Ovary (tissue), 3 donors: ENCODE measurements at regions not wholly inside any gene's neighbourhood (a gene's known extent, or its start where the extent isn't known, plus 50 kb on each side); places are given as distances from the start of the nearest gene placed in this dataset.

ENCODE experiments used
- CTCF ChIP-seq, 3 donors: fragments of 450-650 bp in 2 of 3; fragments of 200-600 bp in 1 of 3; IDR thresholded peaks; one replicate each; pipeline versions ENCODE4 v1.5.1 to v1.8.0; 2016 to 2022; ENCODE audit warnings: antibody characterized with exemption in 3 of 3, mild to moderate bottlenecking in 1 of 3
- EP300 ChIP-seq: sonication (generic); formaldehyde crosslinking; IDR thresholded peaks from one replicate; pipeline ENCODE4 v1.6.1; 2017; ENCODE audit warnings: antibody characterized with exemption
- POLR2A ChIP-seq: fragments of 450-650 bp; IDR thresholded peaks from one replicate; pipeline ENCODE4 v1.6.1; 2017; ENCODE audit warnings: antibody characterized with exemption, mild to moderate bottlenecking, moderate library complexity
- donor health status: DM: no; HTN: no; CAD: no.

- TF ChIP-seq CTCF (IDR thresholded peaks at IDR 0.05) = peak in 1 of 3 donors; percentile 14
- no peak for TF ChIP-seq EP300
- TF ChIP-seq POLR2A = peak; percentile 36
Measured at GRCh38 chr3:11720304-11720898, 76.7 kb upstream of the VGLL4 start.
